ENCODE measurements at regions not wholly inside any gene's neighbourhood (a gene's known extent, or its start where the extent isn't known, plus 50 kb on each side); places are given as distances from the start of the nearest gene placed in this dataset.

DNA sequence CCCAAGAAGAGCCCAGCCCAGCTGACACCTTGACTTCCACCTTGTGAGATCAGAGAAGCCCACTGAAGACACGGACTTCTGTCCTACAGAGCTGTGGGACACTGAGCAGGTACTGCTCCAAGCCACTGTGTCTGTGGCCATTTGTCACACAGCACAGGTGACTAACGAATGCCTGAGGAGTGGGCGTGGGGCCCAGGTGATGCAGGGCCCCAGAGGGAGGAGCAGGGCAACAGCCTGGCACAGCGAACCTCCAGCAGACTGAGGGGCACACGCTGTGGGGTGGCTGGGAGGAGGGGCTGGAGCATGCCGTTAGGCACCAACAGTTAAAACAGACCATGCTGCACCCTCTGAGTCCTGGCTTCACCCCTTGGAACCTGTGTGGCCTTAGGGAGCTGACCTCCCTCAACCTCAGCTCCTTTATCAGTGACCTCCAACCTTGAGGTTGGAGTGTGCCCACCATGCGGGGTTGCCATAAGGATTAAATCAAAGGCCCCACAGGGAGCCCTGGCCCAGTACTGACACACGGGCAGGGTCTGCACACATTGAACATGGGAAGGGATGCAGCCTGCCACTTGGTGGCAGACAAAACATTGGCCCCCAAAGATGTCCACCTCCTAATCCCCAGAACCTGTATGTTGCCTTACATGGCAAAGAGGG lies 119.9 kb upstream of the CST7 start:
- H3K36me3 ChIP-seq (replicated peaks; ENCODE audit: control insufficient read depth, insufficient read depth, low read length), result no peaks in the 10 kb centered on the region
- no peaks in the 10 kb centered on the region for H3K27me3 ChIP-seq (ENCODE audit: control insufficient read depth, insufficient read depth, low read length)
- H3K4me3 ChIP-seq (ENCODE audit: insufficient read depth, low read depth, low read length), result no peak overlapping the region
- DNase-seq, result no peak

DNA sequence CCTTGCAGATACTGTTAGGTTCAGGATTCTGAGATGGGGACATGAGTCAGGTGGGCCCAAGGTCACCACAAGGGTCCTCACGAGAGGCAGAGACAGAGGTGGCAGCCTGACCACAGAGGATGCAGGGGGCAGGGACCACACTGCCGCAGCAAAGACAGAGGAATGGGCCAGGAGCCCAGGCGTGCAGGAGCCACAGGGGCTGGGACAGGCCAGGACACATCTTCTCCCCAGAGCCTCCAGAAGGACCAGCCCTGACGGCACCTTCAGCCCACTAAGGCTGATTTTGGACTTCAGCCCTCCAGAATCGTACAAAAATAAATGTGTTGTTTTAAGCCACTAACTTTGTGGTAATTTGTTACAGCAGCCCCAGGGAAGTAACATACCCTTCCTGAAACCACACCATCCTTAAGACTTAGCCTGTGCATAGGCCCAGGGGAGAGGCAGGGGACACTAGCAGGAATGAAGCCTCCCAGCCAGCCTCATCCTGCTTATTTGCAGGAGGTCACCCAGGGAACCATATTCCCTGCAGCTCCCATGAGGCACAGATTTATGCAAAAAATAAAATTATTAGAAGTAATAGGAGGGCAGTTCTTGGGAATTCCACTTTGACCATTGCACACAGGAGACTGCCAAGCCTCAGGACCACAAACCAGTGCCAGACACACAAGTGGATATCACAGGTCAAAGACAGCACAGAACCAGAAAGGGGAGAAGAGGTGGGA lies 119.3 kb upstream of the CST7 start:
- no peaks in the 10 kb centered on the region for H3K36me3 ChIP-seq (replicated peaks; ENCODE audit: control insufficient read depth, insufficient read depth, low read length)
- no peak overlapping the region for H3K4me3 ChIP-seq (ENCODE audit: insufficient read depth, low read depth, low read length)
- DNase-seq, result no peak
- H3K27me3 ChIP-seq (ENCODE audit: control insufficient read depth, insufficient read depth, low read length), result no peaks in the 10 kb centered on the region

DNA sequence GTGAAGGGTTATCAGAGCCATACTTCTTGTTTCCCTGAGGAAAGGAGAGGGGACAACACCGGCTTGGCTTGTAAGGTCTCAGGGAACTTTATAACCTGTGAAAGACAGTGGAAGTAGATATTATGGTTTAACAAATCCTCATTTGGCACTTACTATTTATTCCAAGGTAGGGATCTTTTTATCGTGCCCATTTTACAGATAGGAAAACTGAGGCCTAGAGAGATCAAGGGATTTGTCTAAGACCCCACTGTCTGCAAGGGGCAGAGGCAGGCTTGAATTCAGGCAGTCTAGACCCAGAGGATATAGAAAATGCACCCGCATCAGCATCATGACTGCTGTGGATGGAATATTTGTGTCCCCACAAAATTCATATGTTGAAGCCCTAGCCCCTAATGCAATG lies 118.4 kb upstream of the CST7 start:
- DNase-seq, result no peak
- H3K36me3 ChIP-seq (replicated peaks; ENCODE audit: control insufficient read depth, insufficient read depth, low read length), result no peaks in the 10 kb centered on the region
- H3K4me3 ChIP-seq (ENCODE audit: insufficient read depth, low read depth, low read length), result no peak overlapping the region
- no peaks in the 10 kb centered on the region for H3K27me3 ChIP-seq (ENCODE audit: control insufficient read depth, insufficient read depth, low read length)

DNA sequence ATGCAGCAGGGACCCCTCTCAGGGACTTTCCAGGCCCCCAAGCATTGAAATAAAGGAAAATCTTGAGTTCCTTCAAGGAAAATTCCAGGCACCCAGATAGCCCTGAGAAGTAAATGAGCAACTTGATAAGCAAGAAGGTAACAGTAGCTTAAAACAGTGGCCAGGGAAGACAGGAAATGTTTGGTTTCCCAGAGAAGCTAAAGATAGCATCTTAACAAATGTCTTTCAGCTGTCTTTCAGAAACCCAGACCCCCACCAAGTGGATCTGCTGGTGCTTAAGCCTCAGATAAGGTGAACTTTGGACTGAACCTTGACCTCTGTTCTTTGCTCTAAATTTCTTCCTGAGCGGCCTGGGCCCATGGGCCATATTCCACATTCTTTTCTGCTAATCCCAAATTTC lies 117.8 kb upstream of the CST7 start:
- Histone ChIP-seq H3K27me3 (ENCODE audit: control insufficient read depth, insufficient read depth, low read length) (no peaks in the 10 kb centered on the region), H3K36me3 (replicated peaks; ENCODE audit: control insufficient read depth, insufficient read depth, low read length) (no peaks in the 10 kb centered on the region), H3K4me3 (ENCODE audit: insufficient read depth, low read depth, low read length) (no peak overlapping the region)
- DNase-seq, result no peak

DNA sequence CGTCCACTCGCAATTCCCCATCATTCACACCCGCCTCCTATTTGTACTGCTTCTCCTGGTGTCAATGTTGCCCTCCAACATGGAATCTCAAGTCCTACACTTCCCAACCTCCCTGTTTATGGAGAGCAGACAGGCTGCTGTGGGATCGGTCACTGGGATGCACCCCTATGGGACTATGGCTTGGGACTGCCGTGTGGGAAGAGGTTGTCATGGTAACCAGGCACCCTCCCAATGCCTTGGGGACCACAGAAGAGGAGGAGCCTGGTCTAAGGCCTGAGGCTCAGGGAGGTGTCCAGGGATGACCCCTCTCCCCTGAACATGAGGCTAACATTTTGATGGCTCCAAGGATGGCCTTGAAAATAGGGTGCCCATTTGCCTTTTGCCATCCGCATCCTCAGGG lies 116.6 kb upstream of the CST7 start:
- H3K36me3 ChIP-seq (replicated peaks; ENCODE audit: control insufficient read depth, insufficient read depth, low read length), result no peaks in the 10 kb centered on the region
- DNase-seq, result no peak
- H3K4me3 ChIP-seq (ENCODE audit: insufficient read depth, low read depth, low read length), result no peak overlapping the region
- no peaks in the 10 kb centered on the region for H3K27me3 ChIP-seq (ENCODE audit: control insufficient read depth, insufficient read depth, low read length)

DNA sequence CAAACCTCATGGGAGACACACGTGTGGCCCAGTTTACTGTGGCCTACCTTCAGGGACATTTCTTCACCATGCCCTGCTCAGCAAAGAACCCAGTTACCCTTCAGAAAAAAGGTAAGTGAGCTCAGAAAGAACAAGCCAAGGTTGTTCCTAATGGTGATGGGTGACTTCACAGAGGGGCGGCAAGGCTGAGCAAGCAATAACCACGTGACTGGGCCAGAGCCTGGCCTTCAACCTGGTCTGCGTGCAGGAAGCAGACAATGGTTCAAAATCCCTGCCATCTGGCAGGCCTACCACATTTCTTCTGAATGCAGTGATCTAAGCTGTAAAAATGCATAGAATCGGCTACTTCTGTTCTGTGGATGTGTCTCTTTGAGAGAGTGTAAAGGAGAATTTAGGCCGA lies 115.5 kb upstream of the CST7 start:
- no peak for DNase-seq
- H3K4me3 ChIP-seq (ENCODE audit: insufficient read depth, low read depth, low read length), result no peak overlapping the region
- H3K27me3 ChIP-seq (ENCODE audit: control insufficient read depth, insufficient read depth, low read length), result no peaks in the 10 kb centered on the region
- no peaks in the 10 kb centered on the region for H3K36me3 ChIP-seq (replicated peaks; ENCODE audit: control insufficient read depth, insufficient read depth, low read length)

DNA sequence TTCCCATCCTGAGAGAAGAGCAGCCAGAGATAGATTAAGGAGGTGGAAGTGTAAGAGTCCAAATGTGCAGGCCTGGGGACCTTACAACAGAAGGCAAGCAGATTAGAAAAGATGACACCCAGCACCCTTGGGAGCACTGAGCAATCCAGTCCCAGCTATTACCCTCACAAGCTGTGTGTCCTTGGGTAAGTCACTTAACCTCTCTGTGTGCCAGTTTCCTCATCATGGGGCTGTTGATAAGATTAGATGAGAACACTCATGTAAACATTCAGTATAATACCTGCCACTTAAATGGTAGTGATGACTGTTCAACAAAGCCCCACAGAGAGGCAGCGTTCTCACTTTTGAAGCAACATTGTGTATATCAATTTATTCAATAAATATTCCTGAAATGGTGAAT lies 114.8 kb upstream of the CST7 start:
- no peaks in the 10 kb centered on the region for H3K27me3 ChIP-seq (ENCODE audit: control insufficient read depth, insufficient read depth, low read length)
- H3K4me3 ChIP-seq (ENCODE audit: insufficient read depth, low read depth, low read length), result no peak overlapping the region
- DNase-seq, result no peak
- H3K36me3 ChIP-seq (replicated peaks; ENCODE audit: control insufficient read depth, insufficient read depth, low read length), result no peaks in the 10 kb centered on the region

DNA sequence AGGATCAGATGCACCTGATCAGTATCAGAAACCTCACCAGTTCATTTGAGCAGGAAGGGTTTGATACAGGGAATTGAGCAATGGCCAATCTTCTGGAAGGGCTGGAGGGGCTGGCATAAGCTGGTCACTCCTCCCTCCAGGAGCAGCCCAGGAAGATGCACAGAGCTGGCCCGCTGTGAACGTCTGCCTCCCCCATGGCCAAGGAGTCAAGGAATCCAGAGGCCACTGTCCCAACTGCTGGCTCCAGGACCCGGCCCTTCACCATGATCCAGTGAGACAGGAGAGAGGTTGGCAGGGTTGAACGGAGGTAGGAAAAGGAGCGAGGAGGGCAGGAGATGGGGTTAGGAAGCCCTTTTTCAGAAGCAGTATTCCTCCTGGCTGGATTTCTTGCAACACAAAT lies 113.9 kb upstream of the CST7 start:
- H3K4me3 ChIP-seq (ENCODE audit: insufficient read depth, low read depth, low read length), result no peak overlapping the region
- H3K36me3 ChIP-seq (replicated peaks; ENCODE audit: control insufficient read depth, insufficient read depth, low read length), result no peaks in the 10 kb centered on the region
- no peak for DNase-seq
- no peaks in the 10 kb centered on the region for H3K27me3 ChIP-seq (ENCODE audit: control insufficient read depth, insufficient read depth, low read length)

DNA sequence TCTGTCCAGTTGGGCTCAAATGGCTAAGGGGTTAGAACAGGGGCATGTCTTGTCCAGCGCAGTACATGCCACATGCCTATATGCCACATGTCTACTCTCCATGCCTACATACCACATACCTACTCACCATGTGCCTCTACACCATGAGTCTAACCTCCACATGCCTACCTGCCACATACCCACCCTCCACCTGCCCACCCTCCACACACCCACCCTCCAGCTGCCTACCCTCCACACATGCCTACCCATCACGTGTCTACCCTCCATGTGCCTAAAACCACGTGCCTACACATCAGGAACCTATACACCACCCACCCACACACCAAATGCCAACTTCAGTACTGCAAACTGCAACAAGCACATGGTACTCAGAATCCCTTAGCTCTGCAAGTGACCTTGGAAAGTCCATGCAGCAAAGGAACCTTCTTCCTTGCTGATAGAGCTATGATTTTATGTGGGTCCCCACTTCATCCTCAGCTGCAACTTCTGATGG lies 113.0 kb upstream of the CST7 start:
- no peaks in the 10 kb centered on the region for H3K36me3 ChIP-seq (replicated peaks; ENCODE audit: control insufficient read depth, insufficient read depth, low read length)
- no peak for DNase-seq
- H3K4me3 ChIP-seq (ENCODE audit: insufficient read depth, low read depth, low read length), result no peak overlapping the region
- no peaks in the 10 kb centered on the region for H3K27me3 ChIP-seq (ENCODE audit: control insufficient read depth, insufficient read depth, low read length)

DNA sequence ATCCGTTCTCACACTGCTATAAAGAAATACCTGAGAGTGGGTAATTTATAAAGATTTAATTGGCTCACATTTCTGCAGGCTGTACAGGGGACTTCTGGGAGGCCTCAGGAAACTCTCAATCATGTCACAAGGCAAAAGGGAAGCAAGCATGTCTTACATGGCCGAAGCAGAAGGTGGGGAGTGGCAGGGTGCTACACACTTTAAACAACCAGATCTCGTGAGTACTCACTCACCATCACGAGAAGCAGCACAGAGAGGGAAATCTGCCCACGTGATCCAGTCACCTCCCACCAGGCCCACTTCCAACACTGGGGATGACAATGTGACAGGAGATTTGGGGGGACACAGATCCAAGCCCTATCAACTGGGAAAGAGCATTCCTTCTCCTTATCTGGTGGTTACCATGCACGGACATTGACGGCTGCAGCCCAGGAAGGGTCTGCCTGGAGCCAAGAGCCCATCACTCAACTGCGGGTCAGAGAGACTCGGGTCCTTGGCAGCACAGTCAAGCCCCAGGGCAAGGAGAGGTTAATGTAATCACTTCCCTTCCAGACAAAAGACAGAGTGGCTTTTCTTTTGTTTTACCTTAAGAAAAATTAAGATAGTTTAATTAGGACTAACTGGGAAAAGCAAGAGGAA lies 112.3 kb upstream of the CST7 start:
- DNase-seq, result no peak
- Histone ChIP-seq H3K27me3 (ENCODE audit: control insufficient read depth, insufficient read depth, low read length) (no peaks in the 10 kb centered on the region), H3K4me3 (ENCODE audit: insufficient read depth, low read depth, low read length) (no peak overlapping the region), H3K36me3 (replicated peaks; ENCODE audit: control insufficient read depth, insufficient read depth, low read length) (no peaks in the 10 kb centered on the region)

DNA sequence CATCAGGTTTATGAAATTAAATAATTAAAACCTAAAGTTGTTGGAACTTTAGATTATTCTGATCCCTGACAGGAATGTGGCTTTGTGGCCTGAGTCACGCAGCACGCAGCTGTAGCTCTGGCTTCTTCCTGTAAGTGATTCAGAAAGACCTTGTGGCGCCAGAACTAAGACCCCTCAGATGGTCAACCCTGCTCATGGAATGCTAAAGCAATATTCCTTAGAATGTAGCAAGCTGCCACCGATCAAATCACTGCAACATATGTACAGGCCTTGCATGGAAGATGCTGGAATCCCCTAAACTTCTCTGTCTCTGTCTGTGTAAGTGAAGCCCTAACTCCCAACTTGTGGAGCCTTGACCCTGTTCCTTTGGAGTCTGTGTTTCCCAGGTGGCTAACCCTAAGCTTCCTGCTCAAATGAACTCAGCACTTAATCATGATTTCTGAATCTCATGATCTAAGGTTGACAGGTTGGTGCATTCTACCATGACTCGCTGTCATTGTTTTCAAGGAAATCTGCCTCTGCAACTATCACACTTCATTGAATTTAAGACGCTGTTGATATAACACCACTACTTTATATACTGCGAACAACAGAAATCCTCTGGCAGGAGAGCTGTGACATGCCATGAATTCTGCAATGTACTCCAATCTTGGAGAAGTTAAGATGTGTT lies 111.2 kb upstream of the CST7 start:
- DNase-seq, result no peak
- H3K4me3 ChIP-seq (ENCODE audit: insufficient read depth, low read depth, low read length), result no peak overlapping the region
- no peaks in the 10 kb centered on the region for H3K36me3 ChIP-seq (replicated peaks; ENCODE audit: control insufficient read depth, insufficient read depth, low read length)
- no peaks in the 10 kb centered on the region for H3K27me3 ChIP-seq (ENCODE audit: control insufficient read depth, insufficient read depth, low read length)

DNA sequence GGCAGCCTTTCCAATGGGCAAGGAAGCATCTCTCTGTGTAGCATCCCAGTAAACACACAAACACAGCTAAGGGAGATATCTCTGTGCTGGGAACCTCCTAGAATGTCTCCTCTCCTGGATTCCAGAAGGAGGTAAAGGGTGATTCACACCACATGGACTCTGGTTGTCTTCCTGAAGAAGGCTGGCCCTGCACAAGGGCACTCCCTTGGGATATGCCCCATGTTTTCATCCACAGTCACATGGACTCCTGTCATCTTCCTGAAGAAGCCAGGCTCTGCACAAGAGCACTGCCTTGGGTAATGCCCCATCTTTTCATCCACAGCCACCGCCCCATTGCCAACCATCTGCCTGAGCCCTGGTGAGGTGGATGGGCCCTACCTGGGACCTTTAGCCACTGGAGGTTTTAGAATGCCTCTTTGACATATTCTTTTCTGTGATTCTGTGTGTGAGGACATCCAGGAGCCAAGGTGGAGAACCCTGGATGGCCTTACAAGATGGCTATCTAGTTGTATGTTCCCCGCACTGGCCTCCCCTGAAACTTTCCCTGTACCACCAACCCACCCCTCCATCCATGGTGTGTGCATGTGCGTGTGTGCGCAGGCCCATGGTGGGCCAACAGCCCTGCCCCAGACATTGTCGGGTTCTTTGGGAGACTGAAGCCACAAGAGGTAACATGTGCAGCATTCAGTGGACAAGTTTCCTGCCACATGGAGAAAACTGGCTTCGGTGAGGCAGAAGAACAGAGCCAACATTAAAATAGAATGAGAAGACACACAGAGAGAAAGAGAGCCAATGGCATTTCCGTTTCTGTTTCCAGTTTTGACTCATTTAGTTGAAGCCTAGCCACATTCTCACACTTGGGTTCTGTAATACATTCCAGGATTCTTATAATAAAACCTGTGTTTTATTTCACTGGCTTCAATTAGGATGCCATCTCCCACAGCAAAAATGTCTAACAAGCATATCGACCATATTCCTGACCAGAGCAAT lies 110.2 kb upstream of the CST7 start:
- no peaks in the 10 kb centered on the region for H3K27me3 ChIP-seq (ENCODE audit: control insufficient read depth, insufficient read depth, low read length)
- no peak for DNase-seq
- H3K4me3 ChIP-seq (ENCODE audit: insufficient read depth, low read depth, low read length), result no peak overlapping the region
- no peaks in the 10 kb centered on the region for H3K36me3 ChIP-seq (replicated peaks; ENCODE audit: control insufficient read depth, insufficient read depth, low read length)

DNA sequence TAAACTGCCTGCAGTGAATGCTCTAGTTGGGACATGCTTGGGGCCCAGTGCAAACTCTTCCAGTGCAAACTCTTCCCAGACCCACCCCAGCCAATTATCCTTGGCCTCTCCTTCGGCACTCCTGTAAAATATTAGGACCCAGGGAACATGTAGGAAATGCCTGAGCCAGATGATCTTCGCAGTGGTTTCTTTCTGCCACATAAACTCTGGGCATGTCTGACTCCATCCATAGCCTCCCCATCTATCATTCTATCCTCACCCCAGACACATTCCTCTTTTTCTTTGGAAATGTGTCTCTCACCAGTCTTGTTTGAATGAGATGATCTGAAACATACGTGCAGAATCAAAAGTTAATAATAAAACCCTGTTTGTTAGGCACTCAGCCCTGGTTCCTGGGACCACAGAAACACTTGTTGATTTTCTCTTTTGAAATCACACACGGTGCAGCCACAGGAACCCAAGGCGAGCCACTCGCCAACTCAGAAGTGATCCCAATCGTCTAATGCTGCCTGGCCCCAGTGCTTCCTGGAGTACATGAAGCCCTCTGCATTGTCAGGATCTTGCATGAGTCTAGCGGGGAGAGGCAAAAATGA lies 108.9 kb upstream of the CST7 start:
- H3K36me3 ChIP-seq (replicated peaks; ENCODE audit: control insufficient read depth, insufficient read depth, low read length), result no peaks in the 10 kb centered on the region
- DNase-seq, result no peak
- H3K4me3 ChIP-seq (ENCODE audit: insufficient read depth, low read depth, low read length), result no peak overlapping the region
- no peaks in the 10 kb centered on the region for H3K27me3 ChIP-seq (ENCODE audit: control insufficient read depth, insufficient read depth, low read length)
